GM23338 (cell line): ENCODE measurements at regions not wholly inside any gene's neighbourhood (a gene's known extent, or its start where the extent isn't known, plus 50 kb on each side); places are given as distances from the start of the nearest gene placed in this dataset.

Experiments used
- ATAC-seq: fragments of 200-7000 bp; cut with Tn5 transposase; 3 replicates; pipeline ENCODE4 v1.9.1; 2020
- DNase-seq: peaks from one replicate; pipeline ENCODE4 v3.0.0-alpha.2; 2015; ENCODE audit warnings: low spot score
- H2AFZ ChIP-seq: fragments of 200-600 bp; sonication (generic); 2 replicates; pipeline ENCODE4 v1.8.0; 2016; ENCODE audit warnings: antibody characterized with exemption, mild to moderate bottlenecking, moderate library complexity
- H3F3A ChIP-seq: fragments of 200-600 bp; sonication (generic); replicated peaks from 2 replicates; pipeline ENCODE4 v1.8.0; 2017; ENCODE audit warnings: antibody characterized with exemption, mixed run types, low read depth
- H3K27ac ChIP-seq: fragments of 200-600 bp; sonication (generic); 2 replicates; pipeline ENCODE4 v1.6.1; 2016; ENCODE audit warnings: low read depth
- H3K27me3 ChIP-seq: fragments of 200-600 bp; sonication (generic); 2 replicates; pipeline ENCODE4 v1.8.0; 2016; ENCODE audit warnings: mild to moderate bottlenecking, mixed run types, moderate library complexity; ENCODE audit not compliant: insufficient read depth
- H3K36me3 ChIP-seq: fragments of 200-600 bp; sonication (generic); 2 replicates; pipeline ENCODE4 v1.8.0; 2016; ENCODE audit warnings: mild to moderate bottlenecking; ENCODE audit not compliant: insufficient read depth
- H3K4me1 ChIP-seq: fragments of 200-600 bp; sonication (generic); 2 replicates; pipeline ENCODE4 v1.8.0; 2016; ENCODE audit warnings: mild to moderate bottlenecking, moderate library complexity; ENCODE audit not compliant: insufficient read depth
- H3K4me2 ChIP-seq: fragments of 200-600 bp; sonication (generic); 2 replicates; pipeline ENCODE4 v1.7.1; 2017; ENCODE audit warnings: mixed run types
- H3K4me3 ChIP-seq: fragments of 200-600 bp; sonication (generic); 2 replicates; pipeline ENCODE4 v1.6.1; 2016; ENCODE audit warnings: mixed run types
- H3K79me2 ChIP-seq: fragments of 200-600 bp; sonication (generic); replicated peaks from 2 replicates; pipeline ENCODE4 v1.8.0; 2017; ENCODE audit warnings: mild to moderate bottlenecking; ENCODE audit not compliant: insufficient read depth
- H3K9me2 ChIP-seq: fragments of 200-600 bp; sonication (generic); 2 replicates; pipeline ENCODE4 v1.8.0; 2017; ENCODE audit not compliant: insufficient read depth
- H4K20me1 ChIP-seq: fragments of 200-600 bp; sonication (generic); replicated peaks from 2 replicates; pipeline ENCODE4 v1.8.0; 2017; ENCODE audit warnings: mild to moderate bottlenecking; ENCODE audit not compliant: insufficient read depth
- H3K27ac Mint-ChIP-seq: 2 replicates; pipeline ENCODE4 v1.8.0; 2020; ENCODE audit warnings: inconsistent platforms, mild to moderate bottlenecking, moderate library complexity, mixed read lengths
- H3K27me3 Mint-ChIP-seq: 3 replicates; pipeline ENCODE4 v1.8.0; 2022; ENCODE audit warnings: low read depth, mild to moderate bottlenecking, moderate library complexity, mixed read lengths, inconsistent platforms; ENCODE audit not compliant: insufficient read depth, poor library complexity
- H3K36me3 Mint-ChIP-seq: 3 replicates; pipeline ENCODE4 v1.8.0; 2021; ENCODE audit warnings: low read depth, mild to moderate bottlenecking, inconsistent platforms, moderate library complexity, mixed read lengths
- H3K4me1 Mint-ChIP-seq: 3 replicates; pipeline ENCODE4 v1.8.0; 2020; ENCODE audit warnings: mild to moderate bottlenecking, inconsistent platforms, mixed read lengths
- H3K4me3 Mint-ChIP-seq: 3 replicates; pipeline ENCODE4 v1.8.0; 2021; ENCODE audit warnings: moderate library complexity, mild to moderate bottlenecking, inconsistent platforms, mixed read lengths
- H3K9me3 Mint-ChIP-seq: 3 replicates; pipeline ENCODE4 v1.8.0; 2020; ENCODE audit warnings: moderate library complexity, mild to moderate bottlenecking, inconsistent platforms, mixed read lengths
- CREB1 ChIP-seq: fragments of 250-450 bp; sonication (Bioruptor Pico); IDR thresholded peaks from 2 replicates; pipeline ENCODE4 v1.5.0; 2020; ENCODE audit warnings: low read depth, mild to moderate bottlenecking, moderate library complexity
- CTCF ChIP-seq, 2 experiments: fragments of 200-600 bp in 1 of 2; sonication (generic) in 1 of 2; conservative IDR thresholded peaks; 2 replicates each; pipeline versions ENCODE4 v1.5.1 to v1.6.1; 2016 to 2017; ENCODE audit warnings: antibody characterized with exemption in 2 of 2, low read depth in 2 of 2, mild to moderate bottlenecking in 2 of 2, moderate library complexity in 1 of 2
- ETS1 ChIP-seq: IDR thresholded peaks from 2 replicates; pipeline ENCODE4 v1.6.1; 2016; ENCODE audit warnings: antibody characterized with exemption
- EZH2phosphoT487 ChIP-seq: fragments of 200-600 bp; sonication (generic); IDR thresholded peaks from one replicate; pipeline ENCODE4 v1.8.1; 2018; ENCODE audit warnings: antibody characterized with exemption; ENCODE audit not compliant: unreplicated experiment
- JUNB ChIP-seq: IDR thresholded peaks from one replicate; pipeline ENCODE4 v1.6.1; 2016; ENCODE audit warnings: antibody characterized with exemption; ENCODE audit not compliant: unreplicated experiment
- NANOG ChIP-seq: IDR thresholded peaks from 2 replicates; pipeline ENCODE4 v1.6.1; 2016; ENCODE audit warnings: antibody characterized with exemption, borderline replicate concordance
- REST ChIP-seq: IDR thresholded peaks from one replicate; pipeline ENCODE4 v1.6.1; 2018; ENCODE audit warnings: antibody characterized with exemption; ENCODE audit not compliant: unreplicated experiment
- STAT1 ChIP-seq: IDR thresholded peaks from one replicate; pipeline ENCODE4 v1.6.1; 2016; ENCODE audit warnings: antibody characterized with exemption; ENCODE audit not compliant: unreplicated experiment
- ZNF114 ChIP-seq: fragments of 250-450 bp; sonication (Bioruptor Pico); IDR thresholded peaks from 2 replicates; pipeline ENCODE4 v1.5.0; 2020; ENCODE audit warnings: mild to moderate bottlenecking, moderate library complexity
- ZNF331 ChIP-seq: fragments of 250-450 bp; sonication (Bioruptor Pico); IDR thresholded peaks from 2 replicates; pipeline ENCODE4 v1.5.0; 2020; ENCODE audit warnings: low read depth, mild to moderate bottlenecking, moderate library complexity

GRCh38 chr12:31855427-31855826 lies 103.8 kb upstream of the RESF1 start:
- no peak overlapping the region for H3K4me3 Mint-ChIP-seq
- Histone ChIP-seq H3F3A (no peaks in the 10 kb centered on the region; the same call in 1 of the 2 replicates), H3K27ac (no peak overlapping the region), H3K4me1 (no peaks in the 10 kb centered on the region), H3K4me3 (no peak overlapping the region), H3K27me3 (no peaks in the 10 kb centered on the region), H3K4me2 (no peak overlapping the region), H3K9me2 (0 out of 2 replicates have a peak, but pooled peaks cover 10% of the 10 kb centered on the region), H4K20me1 (no peaks in the 10 kb centered on the region), H3K79me2 (no peaks in the 10 kb centered on the region), H2AFZ (no peak overlapping the region), H3K36me3 (peaks cover 6% of the 10 kb centered on the region; the same call in 1 of the 2 replicates)
- H3K36me3 Mint-ChIP-seq: peaks cover 27% of the 10 kb centered on the region; the same call in 2 of the 3 replicates
- TF ChIP-seq ZNF331 (CRISPR knock-in tag) (no peak), CTCF (conservative IDR thresholded peaks at IDR 0.05; ENCODE audit: low read depth in 2 of 2) (no peak), ETS1 (no peak), CREB1 (no peak), NANOG (no peak), STAT1 (no peak), ZNF114 (CRISPR knock-in tag) (no peak), JUNB (no peak), EZH2phosphoT487 (no peak)
- ATAC-seq: no peak
- no peak overlapping the region for H3K27ac Mint-ChIP-seq
- peaks cover 2% of the 10 kb centered on the region for H3K27me3 Mint-ChIP-seq
- H3K9me3 Mint-ChIP-seq: peaks cover 31% of the 10 kb centered on the region
- no peak for DNase-seq
- H3K4me1 Mint-ChIP-seq: no peaks in the 10 kb centered on the region

GRCh38 chr12:31853977-31854376 lies 105.2 kb upstream of the RESF1 start:
- H4K20me1 ChIP-seq: no peaks in the 10 kb centered on the region
- Mint-ChIP-seq H3K27ac (no peak overlapping the region), H3K27me3 (peaks cover 2% of the 10 kb centered on the region), H3K4me1 (no peaks in the 10 kb centered on the region), H3K4me3 (no peak overlapping the region), H3K36me3 (peaks cover 28% of the 10 kb centered on the region; the same call in 2 of the 3 replicates), H3K9me3 (peaks cover 40% of the 10 kb centered on the region)
- H3K27me3 ChIP-seq: no peaks in the 10 kb centered on the region
- no peak for ATAC-seq
- no peaks in the 10 kb centered on the region; the same call in 1 of the 2 replicates for H3F3A ChIP-seq
- no peak for DNase-seq
- H3K9me2 ChIP-seq: 0 out of 2 replicates have a peak, but pooled peaks cover 10% of the 10 kb centered on the region
- H3K4me1 ChIP-seq: no peaks in the 10 kb centered on the region
- no peak overlapping the region for H3K27ac ChIP-seq
- H3K4me3 ChIP-seq: no peak overlapping the region
- no peak overlapping the region for H3K4me2 ChIP-seq
- H3K79me2 ChIP-seq: no peaks in the 10 kb centered on the region
- no peak overlapping the region for H2AFZ ChIP-seq
- no peak for TF ChIP-seq CTCF (conservative IDR thresholded peaks at IDR 0.05; ENCODE audit: low read depth in 2 of 2)
- TF ChIP-seq ETS1: no peak
- TF ChIP-seq EZH2phosphoT487: no peak
- no peak for TF ChIP-seq REST
- H3K36me3 ChIP-seq: peaks cover 12% of the 10 kb centered on the region
